Stimulated activated CD4-positive, alpha-beta T cell treated with anti-CD3 and anti-CD28 coated beads, Interleukin-15, amount 100 ng/mL, for 1 hour (primary cell): ENCODE measurements at regions not wholly inside any gene's neighbourhood (a gene's known extent, or its start where the extent isn't known, plus 50 kb on each side); places are given as distances from the start of the nearest gene placed in this dataset.

Experiments used
- DNase-seq, 2 donors: peaks; one replicate each; pipeline ENCODE4 v3.0.0-alpha.2; 2020; ENCODE audit warnings: low read depth in 1 of 2, low spot score in 1 of 2

DNA sequence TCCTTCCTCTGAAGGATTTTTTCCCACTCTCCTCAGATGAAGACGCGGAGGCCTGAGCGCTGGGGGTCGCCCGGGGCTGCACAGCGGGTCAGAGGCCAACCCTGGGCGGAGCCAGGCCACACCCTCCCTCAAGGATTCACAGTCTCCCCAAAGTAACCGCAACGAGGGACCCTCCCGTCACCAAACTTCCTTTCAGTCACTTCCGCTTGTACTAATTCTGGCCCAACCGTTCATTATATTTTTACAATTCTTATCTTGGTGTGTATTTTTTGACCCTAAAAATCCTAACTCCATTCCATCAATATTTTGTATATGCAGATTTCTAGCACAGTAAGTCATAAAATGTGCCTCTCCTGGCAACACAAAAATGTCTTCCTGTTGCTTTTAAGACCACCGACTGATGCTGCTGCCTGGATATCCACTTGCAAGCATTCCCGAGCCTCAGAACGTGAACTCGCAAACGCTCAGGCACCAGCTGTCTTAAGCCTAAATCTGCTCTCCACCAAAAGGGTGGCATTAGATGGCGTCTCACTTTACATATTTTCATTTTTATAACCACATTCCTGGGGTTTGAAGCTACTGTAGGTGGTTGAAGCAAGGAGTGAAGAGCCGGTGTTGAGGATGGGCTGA, 128.0 kb downstream of the DLL1 start:
- DNase-seq = no peak

DNA sequence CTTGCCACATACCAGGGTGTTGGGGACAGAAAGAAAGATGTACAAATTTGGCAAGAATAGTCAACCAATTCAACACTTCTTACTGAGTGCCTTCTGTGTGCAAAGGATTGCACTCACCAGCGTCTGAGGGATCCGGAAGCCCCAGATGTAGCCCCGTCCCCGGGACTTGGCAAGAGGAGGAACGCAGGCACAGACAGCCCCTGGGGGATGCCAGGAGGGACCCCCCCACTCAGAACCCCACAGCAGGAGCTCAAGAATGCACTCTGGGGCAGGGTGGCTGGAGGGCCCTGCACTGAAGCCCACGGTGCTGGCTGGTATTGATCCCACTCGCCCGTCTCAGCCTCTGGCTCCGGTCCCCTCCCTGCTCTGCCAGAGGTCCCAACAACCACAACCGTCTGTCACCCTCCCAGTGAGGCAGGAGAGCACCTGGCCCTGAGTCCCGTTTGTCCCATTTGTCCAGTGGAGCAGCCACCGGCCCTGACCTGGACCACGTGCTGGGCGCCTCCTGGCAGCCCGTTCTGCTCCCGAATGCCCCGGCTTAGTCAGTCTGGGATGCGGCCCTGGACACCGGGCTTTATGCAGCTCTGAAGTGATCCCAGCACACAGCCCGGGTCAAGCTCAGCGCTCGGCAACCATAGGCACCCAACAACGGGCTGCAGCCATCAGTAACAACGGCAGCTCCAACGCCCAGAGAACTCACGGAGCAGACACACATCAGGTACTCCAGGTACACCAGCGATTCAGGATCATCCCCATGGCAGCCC, 128.7 kb downstream of the DLL1 start:
- no peak for DNase-seq

DNA sequence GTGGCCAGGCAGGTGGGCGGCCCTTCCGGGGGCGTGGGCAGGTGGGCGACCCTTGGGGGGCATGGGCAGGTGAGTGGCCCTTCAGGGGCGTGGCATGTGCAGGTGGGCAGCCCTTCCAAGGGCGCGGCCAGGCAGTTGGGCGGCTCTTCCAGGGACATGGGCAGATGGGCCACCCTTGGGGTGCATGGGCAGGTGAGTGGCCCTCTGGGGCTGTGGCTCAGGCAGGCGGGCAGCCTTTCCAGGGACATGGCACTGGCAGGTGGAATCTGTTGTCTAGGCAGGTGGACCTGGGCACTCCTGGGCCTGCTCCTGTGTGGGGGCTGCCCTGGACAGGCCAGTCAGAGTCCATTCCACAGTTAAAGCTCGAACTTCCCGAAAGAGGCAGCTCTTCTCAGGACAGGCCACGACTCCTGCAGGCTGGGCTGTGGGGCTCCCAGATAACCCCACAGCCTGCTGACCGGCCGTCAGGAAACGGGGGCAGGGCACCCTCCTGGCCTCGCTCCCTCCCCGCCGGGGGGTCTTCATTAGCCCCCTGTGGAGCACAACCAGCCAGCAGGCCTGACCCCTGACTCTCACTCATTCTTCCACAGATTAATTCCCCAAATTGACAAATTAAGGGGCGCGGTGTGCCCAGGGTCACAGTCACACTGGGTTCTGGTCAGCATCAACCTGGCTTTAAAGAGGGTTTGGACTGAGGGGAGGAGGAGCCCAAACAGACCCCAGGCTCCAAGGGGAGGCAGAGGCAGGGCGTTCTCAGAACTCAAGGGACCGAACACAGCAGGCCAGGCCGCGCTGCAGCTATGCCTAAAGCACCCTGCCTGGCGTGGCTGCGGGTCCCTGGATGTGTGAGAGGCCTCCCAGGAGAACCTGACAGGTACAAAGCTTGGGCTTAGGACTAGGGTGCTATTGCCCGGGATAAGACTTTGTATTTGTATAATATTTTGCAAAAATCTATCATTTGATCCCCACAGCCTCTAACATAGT, 130.0 kb downstream of the DLL1 start:
- no peak for DNase-seq

DNA sequence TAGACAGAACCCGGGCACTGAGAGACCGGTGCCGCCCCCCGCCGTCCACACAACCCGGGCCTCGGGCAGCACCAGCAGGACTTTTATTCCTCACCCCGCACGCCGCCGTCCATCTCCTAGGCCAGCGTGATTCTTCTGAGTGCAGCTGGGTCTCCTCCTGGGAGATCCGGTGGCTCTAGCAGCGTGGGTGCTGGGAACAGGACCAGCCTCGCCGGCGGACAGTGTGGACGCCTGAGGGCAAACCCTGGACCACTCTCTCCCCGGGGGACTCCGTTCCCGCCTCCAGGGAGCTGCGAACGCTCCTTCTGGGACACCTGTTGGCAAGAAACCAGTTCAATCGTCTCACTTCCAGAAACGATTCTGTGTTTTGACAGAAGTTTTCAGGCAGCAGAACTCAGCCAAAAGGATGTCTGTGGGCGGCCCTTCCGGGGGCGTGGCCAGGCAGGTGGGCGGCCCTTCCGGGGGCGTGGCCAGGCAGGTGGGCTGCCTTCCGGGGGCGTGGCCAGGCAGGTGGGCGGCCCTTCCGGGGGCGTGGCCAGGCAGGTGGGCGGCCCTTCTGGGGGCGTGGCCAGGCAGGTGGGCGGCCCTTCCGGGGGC, 130.7 kb downstream of the DLL1 start:
- DNase-seq = no peak

DNA sequence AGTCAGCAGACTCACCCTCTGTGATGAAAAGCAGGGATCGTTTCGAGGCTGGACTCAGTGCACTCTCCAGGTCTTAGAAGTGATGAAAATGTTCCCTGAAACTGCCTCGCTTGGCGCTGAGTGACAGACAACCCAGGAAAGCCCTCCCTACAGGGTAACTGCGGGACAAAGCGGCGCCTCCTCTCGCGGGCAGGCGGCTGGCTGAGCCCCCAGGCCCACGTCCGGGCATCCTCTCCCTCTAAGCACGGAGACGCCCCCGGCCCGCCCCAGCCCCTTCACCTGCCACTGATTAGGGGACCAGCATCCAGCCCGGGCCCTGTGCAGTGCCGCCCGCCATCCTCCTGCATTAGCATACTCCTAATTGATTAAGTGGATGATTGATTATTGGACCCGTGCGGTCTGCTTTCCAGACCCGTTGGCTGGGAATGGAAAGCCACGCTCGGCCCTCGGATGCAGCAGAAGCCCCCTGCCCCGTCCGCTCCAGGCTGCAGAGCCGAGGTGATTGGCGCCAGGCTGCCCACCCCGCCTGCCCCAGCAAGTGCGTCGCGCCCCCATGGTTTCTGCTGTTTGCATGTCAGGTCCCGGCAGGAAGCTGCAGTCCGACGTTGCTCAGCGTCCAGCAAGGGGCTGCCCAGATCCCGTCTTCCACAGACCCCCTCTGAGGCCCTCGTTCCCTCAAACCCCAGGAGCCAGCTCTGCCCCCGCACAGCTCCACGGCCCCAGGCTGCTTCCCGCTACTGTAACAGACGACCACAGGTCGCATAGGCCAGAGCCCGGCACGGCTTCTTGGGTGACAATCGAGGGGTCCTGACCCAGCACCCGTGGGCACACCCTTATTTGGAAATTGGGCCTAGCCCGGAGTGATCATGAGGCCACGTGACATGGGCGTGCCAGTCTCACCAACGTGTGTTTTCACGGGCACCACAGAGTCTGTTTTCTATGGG, 131.6 kb downstream of the DLL1 start:
- DNase-seq = no peak

DNA sequence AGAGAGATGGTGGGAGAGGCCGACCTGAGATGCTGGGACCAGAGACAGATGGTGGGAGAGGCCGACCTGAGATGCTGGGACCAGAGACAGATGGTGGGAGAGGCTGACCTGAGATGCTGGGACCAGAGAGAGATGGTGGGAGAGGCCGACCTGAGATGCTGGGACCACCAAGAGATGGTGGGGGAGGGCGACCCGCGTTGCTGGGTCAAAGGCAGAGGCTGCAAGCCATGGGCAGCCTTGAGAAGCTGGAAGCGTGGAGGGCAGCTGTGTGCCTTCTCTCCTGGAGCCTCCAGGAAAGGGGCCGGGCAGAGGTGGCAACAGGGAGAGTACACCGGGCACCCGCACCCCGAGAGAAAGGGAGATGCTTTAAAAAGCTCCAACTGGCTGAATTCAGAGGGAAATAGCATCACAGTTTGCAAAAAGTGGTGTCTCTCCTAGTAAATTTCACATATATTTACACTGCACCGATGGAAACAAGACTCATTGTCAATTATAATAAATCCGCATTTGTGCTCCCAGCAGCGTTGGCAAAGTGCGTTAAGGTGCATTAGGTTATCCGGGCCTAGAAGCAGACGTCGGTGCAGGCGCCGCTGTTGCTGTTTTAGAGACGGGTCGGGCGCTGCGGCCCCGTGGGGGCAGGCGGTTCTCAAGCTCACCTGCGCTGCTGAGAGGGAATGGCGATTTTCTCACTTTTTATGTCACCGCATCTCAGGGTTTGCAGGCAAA, 132.4 kb downstream of the DLL1 start:
- DNase-seq = no peak

DNA sequence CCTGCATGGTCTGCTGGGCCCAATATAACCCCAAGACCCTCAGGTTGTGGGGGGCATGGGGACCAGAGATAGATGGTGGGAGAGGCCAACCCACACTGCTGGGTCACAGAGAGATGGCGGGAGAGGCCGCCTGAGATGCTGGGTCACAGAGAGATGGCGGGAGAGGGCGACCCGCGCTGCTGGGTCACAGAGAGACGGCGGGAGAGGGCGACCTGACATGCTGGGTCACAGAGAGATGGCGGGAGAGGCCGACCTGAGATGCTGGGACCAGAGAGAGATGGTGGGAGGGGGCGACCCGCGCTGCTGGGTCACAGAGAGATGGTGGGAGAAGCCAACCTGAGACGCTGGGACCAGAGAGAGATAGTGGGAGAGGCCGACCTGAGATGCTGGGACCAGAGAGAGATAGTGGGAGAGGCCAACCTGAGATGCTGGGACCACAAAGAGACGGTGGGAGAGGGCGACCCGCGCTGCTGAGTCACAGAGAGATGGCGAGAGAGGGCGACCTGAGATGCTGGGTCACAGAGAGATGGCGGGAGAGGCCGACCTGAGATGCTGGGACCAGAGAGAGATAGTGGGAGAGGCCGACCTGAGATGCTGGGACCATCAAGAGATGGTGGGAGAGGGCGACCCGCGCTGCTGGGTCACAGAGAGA, 133.2 kb downstream of the DLL1 start:
- DNase-seq = no peak

DNA sequence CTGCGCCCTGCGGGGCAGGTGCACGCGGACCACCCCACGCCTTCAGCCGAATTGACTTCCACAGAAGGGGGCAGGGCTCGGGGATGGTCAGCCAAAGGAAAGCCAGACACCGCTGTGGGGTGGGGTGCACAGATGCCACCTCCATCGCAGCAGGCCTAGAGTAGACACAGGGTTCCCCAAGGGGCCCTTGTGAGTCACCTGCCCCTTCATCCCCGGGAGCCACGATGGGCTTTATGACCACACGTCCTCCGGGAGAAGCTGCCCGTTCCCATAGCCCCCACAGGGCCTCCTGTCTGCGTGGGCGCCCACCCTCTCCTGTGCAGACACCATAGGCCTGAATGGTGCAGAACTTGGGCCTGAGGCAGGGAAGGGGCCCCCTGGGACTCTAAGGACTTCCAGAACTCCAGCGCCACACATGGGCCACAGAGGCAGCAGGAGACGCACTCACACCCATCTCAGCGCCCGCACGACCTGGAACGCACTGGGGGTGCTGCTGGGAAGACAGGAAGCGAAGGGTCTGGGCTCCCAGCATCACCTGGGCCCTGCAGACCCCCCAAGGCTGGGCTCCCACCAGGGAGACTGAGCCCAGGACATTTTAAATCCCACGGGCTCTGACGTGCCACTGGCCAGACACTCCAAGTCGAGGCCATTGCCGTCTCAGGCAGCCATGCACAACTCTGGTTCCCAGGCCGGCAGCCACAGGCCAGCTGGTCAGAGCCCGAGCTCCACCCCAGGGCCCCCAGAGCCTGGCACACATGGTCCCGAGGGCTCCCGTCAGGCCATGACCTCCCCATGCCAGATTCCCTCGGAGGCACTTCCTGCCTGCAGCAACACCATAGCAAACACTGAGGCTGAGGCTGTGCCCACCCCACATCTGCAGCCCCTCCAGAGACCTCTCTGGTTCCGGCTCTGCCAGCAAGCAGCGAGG, 134.2 kb downstream of the DLL1 start:
- no peak for DNase-seq

DNA sequence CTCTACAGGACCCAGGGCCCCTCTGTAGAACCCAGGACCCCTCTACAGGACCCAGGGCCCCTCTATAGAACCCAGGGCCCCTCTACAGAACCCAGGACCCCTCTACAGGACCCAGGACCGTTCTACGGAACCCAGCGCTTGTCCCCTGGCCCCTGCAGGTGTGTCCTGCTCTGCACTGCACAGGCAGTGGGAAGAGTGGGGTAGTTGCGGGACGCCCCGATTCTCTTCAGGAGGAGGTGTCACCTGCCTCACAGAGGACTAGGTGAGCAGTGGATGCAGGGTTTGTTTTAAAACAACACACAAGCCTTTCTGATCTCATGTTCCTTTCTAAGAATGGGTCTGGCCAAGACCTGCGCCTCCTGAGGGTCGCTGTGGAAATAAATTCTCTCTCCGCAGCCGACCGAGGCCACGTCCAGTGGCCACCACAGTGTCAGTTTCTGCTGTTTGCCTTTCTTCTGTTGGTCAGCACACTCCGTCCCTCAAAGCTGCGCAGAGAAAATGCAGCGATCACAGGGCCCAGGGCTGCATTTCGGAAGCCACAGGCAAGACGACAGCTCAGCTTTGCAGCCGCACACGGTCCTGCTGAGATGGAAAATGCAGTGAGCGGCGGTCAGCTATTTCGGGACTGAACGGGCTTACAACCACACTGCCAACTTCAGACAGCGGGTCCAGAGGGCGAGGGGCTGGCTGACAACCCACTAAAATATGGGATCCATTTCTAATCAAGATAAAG, 135.2 kb downstream of the DLL1 start:
- no peak for DNase-seq

DNA sequence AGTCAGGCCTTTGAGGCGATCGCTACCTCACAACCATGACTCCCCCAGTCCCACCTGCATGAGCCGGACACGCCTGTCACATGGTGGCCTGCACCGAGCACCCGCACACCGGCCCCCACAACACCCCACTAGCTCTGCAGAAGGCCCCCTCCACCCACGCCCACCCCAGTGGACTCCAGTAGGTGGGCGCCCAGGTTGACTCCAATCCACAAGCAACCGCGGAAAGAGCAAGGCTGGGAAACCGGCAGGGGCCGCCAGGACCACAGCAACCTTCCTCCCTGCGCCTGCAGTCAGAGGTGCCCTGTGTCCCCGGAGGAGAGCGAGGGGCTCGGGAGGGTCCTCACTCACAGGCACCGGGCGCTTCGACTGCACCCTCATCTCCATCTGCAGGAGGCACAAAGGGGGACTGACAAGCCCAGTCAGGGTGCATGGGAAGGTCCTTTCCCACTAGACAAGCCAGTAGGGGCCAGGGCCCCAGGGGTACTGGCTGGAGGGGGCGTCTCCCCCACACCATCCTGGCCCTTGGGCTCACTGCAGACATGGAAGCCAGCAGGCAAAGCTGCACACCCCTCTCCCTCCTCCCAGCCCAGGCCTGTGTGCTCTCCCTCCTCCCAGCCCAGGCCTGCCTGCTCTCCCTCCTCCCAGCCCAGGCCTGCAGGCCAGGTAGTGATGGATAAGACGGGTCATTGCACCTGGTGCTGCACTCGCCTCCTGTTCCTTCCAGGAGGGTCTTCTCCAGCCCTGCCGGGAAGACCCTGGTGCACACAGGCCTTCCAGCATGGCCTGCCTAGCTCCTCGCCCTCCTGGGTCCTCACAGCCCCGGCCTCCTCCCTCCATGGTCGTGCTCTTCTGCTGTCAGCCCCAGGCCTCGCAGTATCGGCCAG, 137.2 kb downstream of the DLL1 start:
- no peak for DNase-seq

DNA sequence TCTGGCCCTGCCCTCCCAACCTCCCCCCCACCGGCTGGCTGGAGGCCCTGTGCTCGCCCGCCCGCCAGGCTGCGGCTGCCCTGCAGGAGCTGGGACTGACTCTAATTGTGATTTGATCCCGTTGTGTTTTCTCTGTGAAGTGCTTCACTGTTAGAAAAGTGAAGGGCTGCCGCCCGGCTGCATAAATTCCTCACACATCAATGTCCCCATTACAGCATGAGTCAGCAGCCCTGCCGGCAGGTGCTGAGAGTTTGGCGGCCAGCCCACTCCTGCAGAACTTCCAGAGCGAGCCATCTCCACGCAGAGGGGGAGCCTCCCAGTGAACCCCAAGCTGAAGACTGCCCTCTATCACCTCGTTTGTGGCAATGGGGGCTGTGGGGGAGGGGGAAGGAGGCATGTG, 137.9 kb downstream of the DLL1 start:
- DNase-seq = no peak

DNA sequence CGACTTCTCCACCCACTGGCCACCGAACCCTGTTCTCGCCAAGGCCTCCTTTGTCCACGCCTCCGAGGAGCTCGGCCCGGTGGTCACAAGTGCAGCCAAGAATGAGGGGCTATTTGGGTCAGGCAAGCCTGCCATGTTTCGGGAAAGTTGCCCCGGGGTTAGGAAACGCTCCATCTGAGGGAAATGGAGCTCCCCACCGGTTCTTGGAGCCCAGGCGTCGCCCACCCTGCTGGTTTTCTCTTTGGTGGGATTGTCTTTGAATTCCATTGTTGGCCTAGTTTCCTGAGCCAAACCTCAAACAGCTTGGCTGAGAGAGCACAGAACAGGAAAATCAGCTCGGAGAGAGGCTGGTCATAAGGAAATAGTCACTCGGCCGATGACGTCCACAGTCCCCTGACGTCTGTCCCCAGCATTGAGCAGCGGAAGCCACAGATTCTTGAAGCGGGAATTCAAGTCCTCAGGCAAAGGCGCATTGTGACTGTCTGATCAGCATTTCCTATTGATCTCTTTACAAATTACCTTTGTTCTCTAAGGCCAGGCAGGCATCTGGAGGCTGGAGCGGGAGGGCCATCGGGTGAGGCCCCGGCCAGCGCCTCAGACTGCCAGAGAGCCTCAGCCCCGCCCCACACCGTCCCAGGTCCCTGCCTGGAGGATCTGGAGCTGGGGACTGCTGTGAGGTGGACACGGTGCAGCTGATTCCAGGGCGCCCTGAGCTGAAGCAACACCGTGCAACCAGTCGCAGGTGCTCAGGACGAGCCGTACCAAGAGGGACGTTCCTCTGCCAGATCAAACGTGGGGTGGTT, 138.6 kb downstream of the DLL1 start:
- DNase-seq = no peak

DNA sequence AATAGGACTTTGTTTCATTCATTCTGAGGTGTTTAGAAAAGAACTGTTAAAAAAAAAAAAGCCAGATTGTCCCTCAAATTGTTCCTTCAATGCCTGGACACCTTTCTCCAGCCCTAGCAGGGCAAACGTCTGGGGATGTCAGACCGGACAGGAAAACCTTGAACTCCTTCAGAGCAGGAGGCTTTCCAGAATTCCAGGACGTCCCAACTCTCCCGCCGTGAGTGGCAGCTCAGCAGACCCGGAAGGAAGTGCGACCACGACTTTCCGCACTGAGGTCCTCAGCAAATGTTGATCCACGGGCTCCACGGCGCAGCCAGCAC, 139.1 kb downstream of the DLL1 start:
- no peak for DNase-seq

DNA sequence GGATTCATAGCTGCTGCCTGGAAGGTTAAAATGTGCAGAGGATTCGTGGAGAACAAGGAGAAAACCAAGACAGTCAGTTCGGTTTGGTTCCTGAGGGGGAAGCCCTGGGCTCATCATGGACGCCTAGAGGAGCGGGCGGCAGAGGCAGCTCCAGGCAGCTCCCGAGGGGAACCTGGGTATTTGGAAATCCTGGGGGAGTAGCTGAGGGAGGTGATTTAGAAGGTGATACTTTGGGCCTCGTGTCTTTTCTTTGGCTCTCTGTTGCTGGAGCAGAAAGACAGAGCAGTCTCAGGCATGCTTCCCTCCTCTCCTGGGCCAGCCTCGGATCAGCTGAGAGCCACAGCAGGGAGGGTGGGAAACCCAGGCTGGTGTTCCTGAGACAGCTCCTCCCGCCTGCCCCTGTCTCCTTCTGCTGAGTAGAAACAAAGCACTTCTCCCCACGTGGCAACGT, 139.5 kb downstream of the DLL1 start:
- DNase-seq = no peak

DNA sequence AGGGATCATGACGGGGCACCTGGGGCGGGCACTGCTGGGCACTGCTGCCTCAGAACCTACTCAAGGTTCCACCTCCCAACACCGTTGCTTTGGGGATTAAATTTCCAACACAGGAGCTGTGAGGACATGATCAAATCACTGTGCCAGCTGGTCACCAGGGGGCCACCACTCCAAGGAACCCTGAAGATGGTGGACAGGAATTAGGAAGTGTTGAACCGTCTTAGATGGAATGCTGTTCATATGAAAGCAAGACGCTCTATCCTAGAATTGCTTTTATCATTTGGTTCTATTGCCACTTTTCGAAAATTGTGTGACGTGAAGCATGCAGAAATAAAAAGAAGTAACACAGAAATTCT, 140.3 kb downstream of the DLL1 start:
- no peak for DNase-seq
